ENCODE measurements at regions not wholly inside any gene's neighbourhood (a gene's known extent, or its start where the extent isn't known, plus 50 kb on each side); places are given as distances from the start of the nearest gene placed in this dataset.

GRCh38 chr11:95372097-95372656 is 141.2 kb upstream of the SESN3 start:
- TF ChIP-seq CTCF (conservative IDR thresholded peaks at IDR 0.05 in 1 of 2, IDR thresholded peaks at IDR 0.05 in 1 of 2; ENCODE audit: low read depth in 1 of 2, low read length in 2 of 2) (no peak), EZH2 (IDR thresholded peaks at IDR 0.05; ENCODE audit: low read length, missing control alignments) (no peak)
